ELR (cell line): ENCODE measurements at regions not wholly inside any gene's neighbourhood (a gene's known extent, or its start where the extent isn't known, plus 50 kb on each side); places are given as distances from the start of the nearest gene placed in this dataset.
"Not testable (repeated sequence)": the region's sequence is repeated elsewhere in the genome, so short reads cannot be mapped to it uniquely, and the experiment has no call there.

Experiments
- DNase-seq: peaks from one replicate; pipeline ENCODE4 v3.0.0-alpha.2; 2015; ENCODE audit warnings: low read depth

GRCh38 chr2:77578354-77578753 is 56.2 kb upstream of the LRRTM4 start:
- no peak for DNase-seq

- no peak for DNase-seq
Measured at GRCh38 chr2:77579076-77579769, 57.0 kb upstream of the LRRTM4 start.

GRCh38 chr2:77588438-77588837 is 66.3 kb upstream of the LRRTM4 start:
- no peak for DNase-seq

GRCh38 chr2:77590298-77590917 is 68.2 kb upstream of the LRRTM4 start:
- no peak for DNase-seq

- not testable (repeated sequence) for DNase-seq
Measured at GRCh38 chr2:77592955-77593354, 70.8 kb upstream of the LRRTM4 start.

- no peak for DNase-seq
Measured at GRCh38 chr2:77602771-77603170, 80.6 kb upstream of the LRRTM4 start.

- no peak for DNase-seq
Measured at GRCh38 chr2:77604953-77605929, 83.1 kb upstream of the LRRTM4 start.

- no peak for DNase-seq
Measured at GRCh38 chr2:77608510-77608909, 86.3 kb upstream of the LRRTM4 start.

- DNase-seq: no peak
Measured at GRCh38 chr2:77629539-77629938, 107.4 kb upstream of the LRRTM4 start.

GRCh38 chr2:77631007-77631406 is 108.8 kb upstream of the LRRTM4 start:
- DNase-seq: no peak

GRCh38 chr2:77633601-77634000 is 111.4 kb upstream of the LRRTM4 start:
- no peak for DNase-seq

GRCh38 chr2:77640924-77641323 is 118.7 kb upstream of the LRRTM4 start:
- no peak for DNase-seq

- no peak for DNase-seq
Measured at GRCh38 chr2:77642339-77642738, 120.2 kb upstream of the LRRTM4 start.

- no peak for DNase-seq
Measured at GRCh38 chr2:77649856-77650255, 127.7 kb upstream of the LRRTM4 start.

GRCh38 chr2:77652499-77652898 is 130.3 kb upstream of the LRRTM4 start:
- no peak for DNase-seq

- DNase-seq: no peak
Measured at GRCh38 chr2:77664491-77664890, 142.3 kb upstream of the LRRTM4 start.

- no peak for DNase-seq
Measured at GRCh38 chr2:77666251-77666980, 144.2 kb upstream of the LRRTM4 start.

GRCh38 chr2:77684543-77685319 is 162.6 kb upstream of the LRRTM4 start:
- DNase-seq: not testable (repeated sequence)

GRCh38 chr2:77712601-77713000 is 190.4 kb upstream of the LRRTM4 start:
- DNase-seq: no peak

GRCh38 chr2:77713412-77713811 is 191.2 kb upstream of the LRRTM4 start:
- no peak for DNase-seq

GRCh38 chr2:77720115-77720514 is 197.9 kb upstream of the LRRTM4 start:
- no peak for DNase-seq
